Memory B cell (primary cell): ENCODE measurements at regions not wholly inside any gene's neighbourhood (a gene's known extent, or its start where the extent isn't known, plus 50 kb on each side); places are given as distances from the start of the nearest gene placed in this dataset.
"Not testable (repeated sequence)": the region's sequence is repeated elsewhere in the genome, so short reads cannot be mapped to it uniquely, and the experiment has no call there.

Experiments used
- ATAC-seq: fragments of 150-1000 bp; cut with Tn5 transposase; 2 replicates; pipeline ENCODE4 v1.10.0; 2021; ENCODE audit warnings: low read depth, mild to moderate bottlenecking, moderate library complexity
- DNase-seq, 2 donors: peaks; one replicate each; pipeline ENCODE4 v3.0.0; 2022; ENCODE audit warnings: low spot score in 2 of 2
- H3K27ac Mint-ChIP-seq: one replicate; pipeline ENCODE4 v1.8.0; 2022; ENCODE audit warnings: mild to moderate bottlenecking, moderate library complexity, mixed read lengths
- H3K27me3 Mint-ChIP-seq: one replicate; pipeline ENCODE4 v1.8.0; 2022; ENCODE audit warnings: mixed read lengths
- H3K36me3 Mint-ChIP-seq: one replicate; pipeline ENCODE4 v1.8.0; 2022; ENCODE audit warnings: mild to moderate bottlenecking, mixed read lengths
- H3K4me1 Mint-ChIP-seq: one replicate; pipeline ENCODE4 v1.8.0; 2022; ENCODE audit warnings: mixed read lengths
- H3K4me3 Mint-ChIP-seq: one replicate; pipeline ENCODE4 v1.8.0; 2022; ENCODE audit warnings: mild to moderate bottlenecking, moderate library complexity, mixed read lengths
- H3K9me3 Mint-ChIP-seq: one replicate; pipeline ENCODE4 v1.8.0; 2022; ENCODE audit warnings: mixed read lengths

GRCh38 chr12:47343684-47344567, 264.2 kb upstream of the AMIGO2 start:
- no peak for ATAC-seq
- DNase-seq = no peak

GRCh38 chr12:47340411-47341015, 260.8 kb upstream of the AMIGO2 start:
- DNase-seq = no peak
- Mint-ChIP-seq H3K36me3 (peaks cover 5% of the 10 kb centered on the region), H3K27ac (no peak overlapping the region), H3K4me1 (no peaks in the 10 kb centered on the region), H3K4me3 (no peak overlapping the region), H3K9me3 (peaks cover 15% of the 10 kb centered on the region), H3K27me3 (no peaks in the 10 kb centered on the region)
- ATAC-seq = no peak

More at GRCh38 chr12:47343684-47344567, 264.2 kb upstream of the AMIGO2 start:
- Mint-ChIP-seq H3K9me3 (no peaks in the 10 kb centered on the region), H3K27ac (no peak overlapping the region), H3K27me3 (no peaks in the 10 kb centered on the region), H3K4me3 (no peak overlapping the region), H3K36me3 (no peaks in the 10 kb centered on the region), H3K4me1 (no peaks in the 10 kb centered on the region)

- ATAC-seq (no peak), DNase-seq (no peak)
- H3K4me3 Mint-ChIP-seq = no peak overlapping the region
- H3K27ac Mint-ChIP-seq = no peak overlapping the region
- peaks cover 15% of the 10 kb centered on the region for H3K9me3 Mint-ChIP-seq
- H3K27me3 Mint-ChIP-seq = no peaks in the 10 kb centered on the region
- H3K36me3 Mint-ChIP-seq = peaks cover 5% of the 10 kb centered on the region
- H3K4me1 Mint-ChIP-seq = no peaks in the 10 kb centered on the region
Observed at GRCh38 chr12:47337581-47337980, 257.8 kb upstream of the AMIGO2 start.

GRCh38 chr12:47333271-47333858, 253.6 kb upstream of the AMIGO2 start:
- not testable (repeated sequence) for DNase-seq, H3K36me3 Mint-ChIP-seq, H3K4me1 Mint-ChIP-seq, ATAC-seq, H3K27me3 Mint-ChIP-seq, H3K4me3 Mint-ChIP-seq, H3K27ac Mint-ChIP-seq
- H3K9me3 Mint-ChIP-seq = peaks cover 15% of the 10 kb centered on the region

- Mint-ChIP-seq H3K4me1 (peaks cover 12% of the 10 kb centered on the region), H3K4me3 (no peak overlapping the region), H3K36me3 (no peaks in the 10 kb centered on the region), H3K27ac (no peak overlapping the region), H3K27me3 (no peaks in the 10 kb centered on the region), H3K9me3 (no peaks in the 10 kb centered on the region)
- DNase-seq (no peak), ATAC-seq (no peak)
Observed at GRCh38 chr12:47328831-47329545, 249.2 kb upstream of the AMIGO2 start.

- Mint-ChIP-seq H3K27ac (no peak overlapping the region), H3K27me3 (no peaks in the 10 kb centered on the region), H3K9me3 (no peaks in the 10 kb centered on the region), H3K4me3 (no peak overlapping the region), H3K36me3 (no peaks in the 10 kb centered on the region), H3K4me1 (peaks cover 17% of the 10 kb centered on the region)
- ATAC-seq (no peak), DNase-seq (no peak)
Observed at GRCh38 chr12:47326190-47326589, 246.4 kb upstream of the AMIGO2 start.

GRCh38 chr12:47323802-47324201, 244.0 kb upstream of the AMIGO2 start:
- ATAC-seq = no peak
- peaks cover 18% of the 10 kb centered on the region for H3K4me1 Mint-ChIP-seq
- no peaks in the 10 kb centered on the region for H3K27me3 Mint-ChIP-seq
- H3K36me3 Mint-ChIP-seq = no peaks in the 10 kb centered on the region
- H3K9me3 Mint-ChIP-seq = no peaks in the 10 kb centered on the region
- H3K27ac Mint-ChIP-seq = no peak overlapping the region
- DNase-seq = no peak
- H3K4me3 Mint-ChIP-seq = no peak overlapping the region

- ATAC-seq (no peak), DNase-seq (no peak)
- Mint-ChIP-seq H3K27ac (no peak overlapping the region), H3K4me1 (peaks cover 13% of the 10 kb centered on the region), H3K4me3 (no peak overlapping the region), H3K27me3 (no peaks in the 10 kb centered on the region), H3K36me3 (no peaks in the 10 kb centered on the region), H3K9me3 (no peaks in the 10 kb centered on the region)
Observed at GRCh38 chr12:47321436-47321835, 241.7 kb upstream of the AMIGO2 start.

GRCh38 chr12:47319746-47320145, 240.0 kb upstream of the AMIGO2 start:
- H3K27ac Mint-ChIP-seq = peak overlapping the region; percentile 2

GRCh38 chr12:47318963-47319362, 239.2 kb upstream of the AMIGO2 start:
- ATAC-seq (peak; percentile 54), DNase-seq (no peak)
- Mint-ChIP-seq H3K27me3 (no peaks in the 10 kb centered on the region), H3K27ac (peak overlapping the region; percentile 2), H3K9me3 (no peaks in the 10 kb centered on the region), H3K4me3 (no peak overlapping the region), H3K36me3 (no peaks in the 10 kb centered on the region), H3K4me1 (peaks cover 30% of the 10 kb centered on the region)

More at GRCh38 chr12:47319746-47320145, 240.0 kb upstream of the AMIGO2 start:
- H3K9me3 Mint-ChIP-seq = no peaks in the 10 kb centered on the region
- no peak for DNase-seq
- peaks cover 22% of the 10 kb centered on the region for H3K4me1 Mint-ChIP-seq
- H3K4me3 Mint-ChIP-seq = no peak overlapping the region
- no peak for ATAC-seq
- H3K36me3 Mint-ChIP-seq = no peaks in the 10 kb centered on the region
- no peaks in the 10 kb centered on the region for H3K27me3 Mint-ChIP-seq

- Mint-ChIP-seq H3K27me3 (no peaks in the 10 kb centered on the region), H3K36me3 (no peaks in the 10 kb centered on the region), H3K4me1 (peaks cover 41% of the 10 kb centered on the region), H3K4me3 (peak overlapping the region; percentile 37), H3K9me3 (no peaks in the 10 kb centered on the region), H3K27ac (peak overlapping the region; percentile 65)
- DNase-seq (peak in 1 of 2 donors; percentile 43), ATAC-seq (peak; percentile 73)
Observed at GRCh38 chr12:47317175-47317915, 237.6 kb upstream of the AMIGO2 start.

- no peak for ATAC-seq
- Mint-ChIP-seq H3K4me1 (peaks cover 42% of the 10 kb centered on the region), H3K27ac (peak overlapping the region; percentile 65), H3K9me3 (no peaks in the 10 kb centered on the region), H3K27me3 (no peaks in the 10 kb centered on the region), H3K36me3 (peaks cover under 1% of the 10 kb centered on the region), H3K4me3 (no peak overlapping the region)
- DNase-seq = no peak
Observed at GRCh38 chr12:47316609-47317049, 236.9 kb upstream of the AMIGO2 start.

GRCh38 chr12:47314996-47315395, 235.2 kb upstream of the AMIGO2 start:
- Mint-ChIP-seq H3K9me3 (no peaks in the 10 kb centered on the region), H3K36me3 (peaks cover 4% of the 10 kb centered on the region), H3K4me3 (no peak overlapping the region), H3K27me3 (no peaks in the 10 kb centered on the region), H3K27ac (peak overlapping the region; percentile 63), H3K4me1 (peaks cover 42% of the 10 kb centered on the region)
- ATAC-seq (no peak), DNase-seq (no peak)
